ENCODE measurements at regions not wholly inside any gene's neighbourhood (a gene's known extent, or its start where the extent isn't known, plus 50 kb on each side); places are given as distances from the start of the nearest gene placed in this dataset.
A peak's percentile ranks its signal among the peaks of the same experiment; 100 is the strongest.

DNA sequence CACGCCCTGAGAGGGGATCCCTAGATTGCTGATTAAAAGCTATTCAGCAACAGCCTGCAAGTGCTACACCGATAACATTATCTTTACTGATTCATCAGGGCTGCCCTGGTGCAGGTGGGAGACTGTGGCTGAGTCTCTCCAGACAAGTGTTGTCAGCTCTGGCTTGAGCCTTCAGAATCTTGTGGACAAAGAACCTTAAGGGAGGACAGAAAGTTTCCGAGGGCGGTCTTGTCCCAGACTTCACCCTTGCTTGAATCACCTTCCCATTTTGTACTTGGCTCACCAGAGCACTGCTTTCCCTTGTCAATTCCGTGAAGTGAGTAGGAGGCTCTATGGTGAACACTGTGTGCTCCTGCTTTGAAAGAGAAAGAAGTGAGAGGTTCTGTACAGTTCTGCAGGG, 88.6 kb upstream of the PCSK2 start:
- DNase-seq, result no peak

GRCh38 chr20:17140894-17141293, 85.9 kb upstream of the PCSK2 start:
- DNase-seq, result no peak

- no peak for DNase-seq
Measured at GRCh38 chr20:17141568-17141967, 85.3 kb upstream of the PCSK2 start.

DNA sequence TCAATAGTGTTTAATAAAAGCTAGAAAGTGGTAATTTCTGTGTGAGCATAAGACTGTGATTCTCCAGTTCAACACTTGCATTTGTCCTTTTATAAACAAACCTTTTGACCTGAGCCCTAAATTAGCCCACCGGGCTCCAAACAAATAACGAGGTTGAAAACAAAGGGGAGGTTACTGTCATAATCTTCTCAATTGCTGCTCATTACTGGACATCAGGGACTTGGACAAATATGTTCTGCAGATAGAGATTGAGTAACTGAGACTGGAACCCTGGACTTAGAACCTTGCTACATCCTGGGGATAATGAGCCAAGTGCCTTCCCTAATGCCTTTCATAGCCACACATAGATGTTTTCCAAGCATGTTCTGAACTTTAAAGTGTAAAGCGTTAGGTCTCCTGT, 84.2 kb upstream of the PCSK2 start:
- no peak for DNase-seq

GRCh38 chr20:17150858-17151257, 76.0 kb upstream of the PCSK2 start:
- DNase-seq, result no peak

- no peak for DNase-seq
Measured at GRCh38 chr20:17155401-17155800, 71.4 kb upstream of the PCSK2 start.

DNA sequence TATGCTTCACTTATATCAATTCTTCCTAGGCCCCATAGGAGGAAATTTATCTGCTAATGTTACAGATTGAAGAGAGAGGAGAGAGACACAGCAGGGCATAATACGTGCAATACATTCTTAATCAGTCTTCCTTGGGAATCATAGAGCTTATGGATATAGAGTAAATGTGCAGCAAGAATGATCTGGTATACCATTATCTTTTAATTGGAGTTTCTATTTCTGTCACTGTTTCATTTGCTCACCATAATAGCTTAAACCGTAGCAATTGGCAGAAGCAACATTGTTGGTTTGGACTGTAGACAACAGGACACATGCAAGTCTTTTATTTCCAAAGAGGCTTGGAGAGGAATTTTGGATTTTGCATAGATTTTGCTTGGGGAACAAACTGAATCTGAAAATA, 68.1 kb upstream of the PCSK2 start:
- DNase-seq, result no peak

- no peak for DNase-seq
Measured at GRCh38 chr20:17161673-17162481, 65.0 kb upstream of the PCSK2 start.

GRCh38 chr20:17168026-17168612, 58.7 kb upstream of the PCSK2 start:
- DNase-seq, result no peak

DNA sequence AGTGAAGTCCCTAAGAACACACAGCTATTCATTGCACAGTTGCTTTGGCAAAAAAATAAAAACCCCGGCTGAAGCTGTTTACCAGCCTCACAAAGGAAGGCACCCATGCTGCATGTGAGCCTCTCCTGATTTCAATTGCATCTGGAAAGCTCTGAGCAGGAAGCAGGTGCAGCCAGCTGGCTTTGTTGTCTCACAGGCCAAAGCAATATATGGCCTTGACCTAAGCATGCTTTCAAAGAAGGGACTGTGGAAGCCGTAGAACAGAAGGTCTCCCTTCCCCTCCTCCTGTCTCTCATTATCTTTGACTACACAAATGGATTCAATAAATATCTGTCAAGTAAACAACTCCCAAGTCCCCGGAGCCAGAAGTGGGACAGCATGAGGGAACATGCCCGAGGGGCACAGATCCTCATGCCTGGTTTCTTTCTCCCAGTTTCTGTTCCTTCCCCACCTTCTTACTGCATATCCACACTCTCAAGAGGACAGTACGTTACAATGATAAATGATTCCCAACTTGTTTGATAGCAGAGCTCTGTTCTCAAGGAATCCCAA, 57.2 kb upstream of the PCSK2 start:
- DNase-seq, result peak; percentile 95 to 99

- DNase-seq, result no peak
Measured at GRCh38 chr20:17171746-17172280, 55.0 kb upstream of the PCSK2 start.

DNA sequence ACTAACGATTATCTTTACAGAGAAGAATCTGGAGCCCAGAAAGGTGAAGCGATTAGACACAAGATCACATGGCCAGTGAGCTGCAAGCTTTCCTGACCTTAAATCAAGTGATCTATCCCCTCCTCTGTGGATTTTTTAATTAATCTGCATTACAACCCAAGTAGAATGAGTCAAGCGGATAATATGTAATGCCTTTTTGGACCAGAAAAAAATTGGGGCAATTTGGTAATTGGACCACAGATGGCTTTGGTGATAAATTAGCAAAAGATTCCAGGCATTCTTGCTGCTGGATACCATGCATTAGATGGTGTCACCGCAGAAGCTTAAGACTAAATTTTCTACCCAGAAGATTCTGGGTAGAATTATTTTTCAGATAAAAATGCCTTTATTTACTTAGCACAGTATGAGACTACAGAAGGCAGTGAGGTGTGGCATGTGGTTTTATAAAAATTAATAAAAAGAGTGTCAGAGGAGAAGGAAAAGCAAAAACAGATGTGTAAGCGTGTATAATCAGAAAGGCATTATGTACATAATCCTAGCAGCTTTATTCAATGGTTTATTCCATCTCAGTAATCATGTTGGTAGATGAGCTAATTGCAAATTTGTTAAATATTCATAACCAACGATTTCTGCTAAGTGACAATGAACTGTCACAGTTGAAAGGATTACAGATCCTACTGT, 53.9 kb upstream of the PCSK2 start:
- no peak for DNase-seq
